SH-SY5Y (cell line): ENCODE measurements at regions not wholly inside any gene's neighbourhood (a gene's known extent, or its start where the extent isn't known, plus 50 kb on each side); places are given as distances from the start of the nearest gene placed in this dataset.

Source experiments
- GATA2 ChIP-seq: IDR thresholded peaks from 2 replicates; pipeline ENCODE4 v1.6.1; 2011; ENCODE audit warnings: mild to moderate bottlenecking, low read depth, low read length
- GATA3 ChIP-seq: IDR thresholded peaks from 2 replicates; pipeline ENCODE4 v1.6.1; 2011; ENCODE audit warnings: low read depth, mild to moderate bottlenecking, low read length, moderate library complexity

DNA sequence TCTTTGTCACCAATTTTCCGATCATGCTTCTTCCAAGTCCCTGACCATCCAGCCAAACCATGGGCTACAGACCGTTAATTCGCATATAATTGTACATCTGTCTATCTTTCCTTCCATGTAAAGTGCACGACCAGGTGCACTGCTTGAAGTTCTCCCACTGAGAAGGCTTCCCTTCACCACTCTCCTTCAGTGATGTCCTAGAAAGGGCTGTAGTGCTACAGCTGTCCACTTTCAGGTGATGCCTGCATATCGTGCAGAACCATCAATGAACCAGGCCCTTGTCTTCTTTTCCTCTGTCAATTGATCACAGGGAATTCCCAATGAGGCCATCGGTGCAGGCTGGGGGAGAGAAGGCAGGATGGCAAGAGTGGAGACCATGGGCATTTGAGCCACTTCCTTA lies 148.9 kb downstream of the TMEM182 start:
- no peak for TF ChIP-seq GATA2
- TF ChIP-seq GATA3, result no peak
